HG03103 (cell line): ENCODE measurements at regions not wholly inside any gene's neighbourhood (a gene's known extent, or its start where the extent isn't known, plus 50 kb on each side); places are given as distances from the start of the nearest gene placed in this dataset.
"Not testable (repeated sequence)": the region's sequence is repeated elsewhere in the genome, so short reads cannot be mapped to it uniquely, and the experiment has no call there.

Source experiments
- ATAC-seq: cut with Tn5 transposase; IDR thresholded peaks from one replicate; pipeline ENCODE4 v1.9.1; 2021; ENCODE audit warnings: low read depth; ENCODE audit not compliant: unreplicated experiment

DNA sequence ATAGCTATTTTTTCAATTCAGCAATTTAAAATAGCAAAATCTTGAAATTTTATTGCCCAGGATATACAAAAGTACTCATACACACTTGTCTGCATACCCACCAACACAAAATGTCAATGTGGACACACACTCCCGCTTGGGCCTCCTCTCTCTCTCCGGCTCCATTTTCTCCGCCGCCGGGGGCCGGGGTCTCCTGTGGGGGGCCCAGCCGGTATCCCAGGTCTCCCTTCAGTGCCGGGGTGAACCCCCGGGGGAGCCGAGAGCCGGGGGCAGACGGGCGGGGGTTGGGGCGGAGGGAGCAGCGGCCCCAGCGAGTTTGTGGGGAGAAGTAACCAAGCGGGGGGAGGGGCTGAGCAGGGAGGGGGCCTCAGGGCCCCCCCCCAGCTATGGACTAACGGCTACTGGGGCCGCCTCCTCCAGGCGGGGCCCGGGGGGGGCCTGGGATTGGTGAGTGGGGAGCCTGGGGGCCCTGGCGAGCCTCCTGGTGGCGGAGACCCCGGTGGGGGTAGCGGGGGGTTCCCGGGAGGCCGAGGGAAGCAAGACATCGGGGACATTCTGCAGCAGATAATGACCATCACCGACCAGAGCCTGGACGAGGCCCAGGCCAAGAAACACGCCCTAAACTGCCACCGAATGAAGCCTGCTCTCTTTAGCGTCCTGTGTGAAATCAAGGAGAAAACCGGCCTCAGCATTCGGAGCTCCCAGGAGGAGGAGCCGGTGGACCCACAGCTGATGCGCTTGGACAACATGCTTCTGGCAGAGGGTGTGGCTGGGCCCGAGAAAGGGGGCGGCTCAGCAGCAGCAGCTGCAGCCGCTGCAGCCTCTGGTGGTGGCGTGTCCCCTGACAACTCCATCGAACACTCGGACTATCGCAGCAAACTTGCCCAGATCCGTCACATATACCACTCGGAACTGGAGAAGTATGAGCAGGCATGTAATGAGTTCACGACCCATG, 56.6 kb downstream of the CHST2 start:
- ATAC-seq: not testable (repeated sequence)

DNA sequence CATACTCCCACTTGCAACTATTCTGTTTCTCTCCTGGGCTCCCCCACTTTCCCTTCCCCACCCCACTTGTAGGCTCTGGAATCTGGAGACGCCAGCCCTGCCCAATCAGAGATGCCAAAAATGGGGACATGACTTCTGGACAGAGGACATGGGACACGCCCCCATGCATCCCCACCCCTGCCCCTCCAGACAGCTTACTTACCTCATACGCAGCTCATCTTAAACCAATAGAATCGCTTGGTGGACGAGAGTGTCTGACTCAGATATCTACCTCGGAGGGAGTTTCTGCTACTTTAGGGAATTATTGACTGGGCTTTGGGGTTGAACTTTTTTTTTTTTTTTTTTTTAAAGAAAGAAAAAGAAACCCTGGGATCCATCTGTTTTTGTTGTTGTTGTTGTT, 58.4 kb downstream of the CHST2 start:
- not testable (repeated sequence) for ATAC-seq

DNA sequence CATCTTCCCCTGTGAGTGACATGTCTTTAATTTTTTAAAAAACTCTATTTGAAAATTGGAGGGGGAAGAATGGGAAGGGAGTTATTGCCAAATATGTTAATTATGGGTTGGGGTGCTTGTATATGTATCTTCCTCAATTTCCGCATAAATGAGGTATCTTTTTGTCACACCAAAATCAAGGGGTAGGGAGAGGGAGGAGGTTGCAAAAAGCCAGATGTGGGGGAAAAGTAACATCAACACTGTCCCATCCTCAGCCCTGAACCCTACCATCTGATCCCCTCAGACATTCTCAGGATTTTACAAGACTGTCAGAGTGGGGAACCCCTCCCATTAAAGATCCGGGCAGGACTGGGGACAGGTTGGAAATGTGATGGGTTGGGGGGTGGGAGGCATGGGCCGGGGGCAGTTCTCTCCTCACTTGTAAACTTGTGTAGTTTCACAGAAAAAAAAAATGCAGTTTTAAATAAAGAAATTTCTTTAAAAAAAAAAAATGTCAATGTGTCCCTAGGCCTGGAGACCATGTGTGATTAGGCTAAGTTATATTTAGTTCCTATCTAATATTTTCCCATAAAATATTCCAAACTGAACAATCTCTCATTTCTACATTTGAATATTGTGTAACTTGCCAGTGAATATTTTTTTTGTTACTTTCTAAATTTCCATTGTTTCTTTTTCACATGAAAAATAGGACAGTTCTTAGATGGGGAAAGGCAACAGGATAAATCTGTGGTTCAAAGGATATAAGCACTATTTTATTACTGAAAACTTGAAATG, 59.4 kb downstream of the CHST2 start:
- ATAC-seq: not testable (repeated sequence)

DNA sequence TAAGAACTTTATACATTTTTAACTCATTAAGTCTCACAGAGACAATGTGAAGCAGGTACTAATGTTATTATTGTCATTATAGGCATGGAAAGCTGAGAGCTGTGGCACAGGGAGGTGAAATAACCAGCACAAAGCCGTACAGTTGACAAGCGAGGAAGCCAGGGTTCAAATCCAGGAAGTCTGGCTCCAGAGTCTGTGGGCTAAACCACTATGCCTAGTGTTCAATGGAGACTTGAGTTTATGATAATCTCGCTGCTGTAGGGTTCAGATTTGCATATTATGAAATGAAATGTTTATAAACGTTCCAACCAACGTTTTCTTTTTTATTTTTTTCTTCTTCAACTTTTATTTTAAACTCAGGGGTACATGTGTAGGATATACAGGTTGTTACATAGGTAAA, 60.0 kb downstream of the CHST2 start:
- ATAC-seq: no peak

DNA sequence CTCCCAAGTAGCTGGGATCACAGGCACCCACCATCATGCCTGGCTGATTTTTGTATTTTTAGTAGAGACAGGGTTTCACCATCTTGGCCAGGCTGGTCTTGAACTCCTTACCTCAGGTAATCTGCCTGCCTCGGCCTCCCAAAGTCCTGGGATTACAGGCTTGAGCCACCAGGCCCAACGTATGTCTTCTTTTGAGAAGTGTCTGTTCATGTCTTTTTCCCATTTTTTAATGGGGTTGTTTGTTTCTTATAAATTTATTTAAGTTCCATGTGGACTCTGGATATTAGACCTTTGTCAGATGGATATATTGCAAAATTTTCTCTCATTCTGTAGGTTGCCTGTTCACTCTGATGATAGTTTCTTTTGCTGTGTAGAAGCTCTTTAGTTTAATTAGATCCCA, 61.3 kb downstream of the CHST2 start:
- ATAC-seq: not testable (repeated sequence)

DNA sequence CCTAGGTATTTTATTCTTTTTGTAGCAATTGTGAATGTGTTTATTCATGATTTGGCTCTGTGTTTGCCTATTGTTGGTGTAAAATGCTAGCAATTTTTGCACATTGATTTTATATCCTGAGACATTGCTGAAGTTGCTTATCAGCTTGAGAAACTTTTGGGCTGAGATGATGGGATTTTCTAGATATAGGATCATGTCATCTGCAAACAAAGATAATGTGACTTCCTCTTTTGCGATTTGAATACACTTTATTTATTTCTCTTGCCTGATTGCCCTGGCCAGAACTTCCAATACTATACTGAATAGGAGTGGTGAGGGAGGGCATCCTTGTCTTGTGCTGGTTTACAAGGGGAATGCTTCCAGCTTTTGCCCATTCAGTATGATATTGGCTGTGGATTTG, 62.4 kb downstream of the CHST2 start:
- ATAC-seq: not testable (repeated sequence)

DNA sequence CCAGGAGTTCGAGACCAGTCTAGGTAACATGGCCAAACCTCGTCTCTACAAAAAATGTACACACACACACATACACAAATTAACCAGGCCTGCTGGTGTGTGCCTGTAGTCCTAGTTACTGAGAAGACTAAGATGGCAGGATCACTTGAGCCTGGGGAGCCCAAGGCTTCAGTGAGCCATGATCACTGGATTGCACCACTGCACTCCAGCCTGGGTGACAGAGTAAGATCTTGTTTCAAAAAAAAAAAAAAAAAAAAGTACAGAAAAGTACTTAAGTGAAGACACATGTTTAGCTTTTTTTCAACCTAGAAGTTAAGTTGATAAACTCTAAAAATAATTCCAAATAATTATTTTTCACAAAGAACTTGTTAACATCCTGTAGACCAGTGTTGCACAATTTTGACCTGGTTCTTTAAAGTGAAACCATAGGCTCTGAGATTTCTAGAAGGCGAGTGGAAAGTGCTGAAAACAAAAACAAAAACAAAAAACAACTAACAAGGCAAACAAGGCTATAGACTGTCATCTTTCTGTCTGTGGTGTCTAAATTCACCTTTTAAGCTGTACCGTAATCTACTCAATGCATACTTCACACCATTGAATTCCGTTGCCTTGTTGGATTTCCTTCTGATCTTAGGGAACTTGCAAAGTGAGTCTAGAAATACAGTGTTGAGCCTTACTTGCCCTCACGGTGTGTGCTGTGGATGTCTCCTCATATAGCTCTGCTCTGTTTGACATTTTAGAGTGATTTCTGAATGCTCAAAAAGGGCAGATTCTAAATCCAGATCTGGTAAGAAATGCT, 63.5 kb downstream of the CHST2 start:
- ATAC-seq: no peak

DNA sequence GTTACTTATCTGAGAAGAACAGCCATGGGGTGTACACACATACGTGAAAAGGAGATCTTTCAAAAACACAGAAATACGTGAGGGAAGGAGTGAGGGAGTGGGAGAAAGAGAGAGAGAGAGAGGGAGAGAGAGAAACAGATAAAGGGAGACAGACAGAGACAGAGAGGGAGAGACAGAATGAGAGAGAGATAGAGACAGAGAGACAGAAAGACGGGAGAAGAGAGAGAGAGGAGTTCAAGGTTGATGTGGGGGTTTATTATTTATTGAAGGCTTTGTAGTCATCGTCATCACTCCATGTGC, 64.0 kb downstream of the CHST2 start:
- no peak for ATAC-seq

DNA sequence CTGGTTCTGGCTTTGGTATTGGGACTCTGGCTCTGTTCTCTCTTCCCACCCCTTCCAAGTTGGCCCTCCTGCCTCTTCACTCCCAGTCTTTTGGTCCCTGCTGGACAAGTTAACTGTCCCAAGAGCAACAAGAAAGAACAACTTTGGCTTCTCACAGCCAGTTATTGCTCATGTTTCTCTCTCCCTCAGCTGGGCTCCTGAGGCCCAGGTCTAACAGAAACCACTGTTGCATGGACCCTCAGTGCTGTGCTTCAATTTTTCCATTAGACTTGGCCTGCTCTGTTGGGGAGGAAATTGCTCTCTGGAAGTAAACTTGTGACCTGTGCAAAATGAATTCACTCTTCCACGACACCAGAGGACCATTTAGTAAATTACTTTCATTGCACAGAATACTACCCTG, 64.5 kb downstream of the CHST2 start:
- no peak for ATAC-seq

DNA sequence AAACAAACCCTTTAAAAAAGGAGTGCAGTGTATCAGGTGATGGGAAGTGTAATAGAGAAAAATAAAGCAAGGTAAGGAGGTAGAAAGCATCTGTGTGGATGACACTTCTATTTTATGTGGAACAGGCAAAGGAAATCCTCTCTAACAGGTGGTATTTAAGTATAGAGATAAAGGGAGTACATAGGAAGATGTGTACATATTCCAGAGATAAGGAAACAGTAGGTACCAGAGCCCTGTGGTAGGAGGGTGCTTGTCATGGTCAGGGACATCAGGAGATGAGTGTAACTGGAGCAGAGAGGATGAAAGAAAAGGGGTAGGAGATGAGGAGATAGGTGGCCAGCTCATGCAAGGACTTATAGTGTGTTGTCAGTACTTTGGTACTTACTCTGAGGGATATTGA, 65.8 kb downstream of the CHST2 start:
- no peak for ATAC-seq

DNA sequence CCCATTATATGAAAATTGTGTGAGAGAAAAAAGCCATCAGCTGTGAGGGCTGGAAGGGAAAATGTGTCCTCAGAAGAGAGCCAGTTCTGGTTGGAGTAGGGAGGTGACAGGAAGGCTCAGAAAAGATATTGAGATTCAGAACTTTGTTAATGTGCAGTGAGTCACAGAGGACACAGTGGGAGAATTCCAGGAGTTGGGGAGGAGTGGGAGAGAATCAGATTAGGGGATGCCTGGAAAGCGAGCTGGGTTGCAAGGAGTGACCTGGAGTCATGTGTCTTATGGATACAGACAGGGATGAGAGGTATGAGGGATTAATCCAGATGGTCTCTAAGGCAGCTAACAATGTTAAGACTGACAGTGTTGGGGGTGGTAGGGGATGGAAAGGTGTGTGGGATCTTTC, 67.5 kb downstream of the CHST2 start:
- no peak for ATAC-seq

DNA sequence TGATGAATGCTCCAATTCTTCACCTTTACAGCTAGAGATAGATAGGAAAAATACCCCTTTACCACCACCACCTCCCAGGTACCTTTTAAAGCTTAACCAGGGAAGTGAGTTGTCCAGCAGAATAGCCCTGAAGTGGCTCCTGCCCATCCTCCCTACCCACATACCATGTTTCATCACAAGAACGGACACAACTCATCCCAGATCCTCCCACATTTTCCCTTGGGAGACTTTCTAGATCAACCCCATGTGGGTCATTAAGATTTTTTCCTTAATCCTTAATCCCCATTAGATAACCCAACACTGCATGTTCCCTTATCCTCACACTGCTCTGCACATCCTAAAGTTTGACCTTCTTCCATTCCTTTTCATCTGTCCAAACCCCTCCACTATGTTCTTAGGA, 69.3 kb downstream of the CHST2 start:
- no peak for ATAC-seq

DNA sequence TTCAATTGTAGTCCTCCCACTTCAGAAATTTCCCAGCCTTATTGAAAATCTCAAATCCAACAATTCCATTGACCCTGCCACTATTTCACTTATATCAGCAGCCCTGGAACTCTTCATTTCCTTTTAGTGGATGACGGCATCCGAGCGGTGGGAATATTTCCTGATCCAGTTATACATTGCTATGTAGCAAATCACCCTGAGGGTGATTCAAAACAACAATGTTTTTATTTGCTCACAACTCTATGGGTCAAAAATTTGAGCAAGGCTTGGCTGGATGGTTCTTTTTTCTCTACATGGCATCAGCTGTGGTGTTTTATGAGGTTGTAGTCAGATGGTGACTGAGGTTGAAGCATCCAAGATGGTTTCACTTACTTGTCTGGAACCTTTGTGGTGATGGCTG, 70.5 kb downstream of the CHST2 start:
- ATAC-seq: no peak

DNA sequence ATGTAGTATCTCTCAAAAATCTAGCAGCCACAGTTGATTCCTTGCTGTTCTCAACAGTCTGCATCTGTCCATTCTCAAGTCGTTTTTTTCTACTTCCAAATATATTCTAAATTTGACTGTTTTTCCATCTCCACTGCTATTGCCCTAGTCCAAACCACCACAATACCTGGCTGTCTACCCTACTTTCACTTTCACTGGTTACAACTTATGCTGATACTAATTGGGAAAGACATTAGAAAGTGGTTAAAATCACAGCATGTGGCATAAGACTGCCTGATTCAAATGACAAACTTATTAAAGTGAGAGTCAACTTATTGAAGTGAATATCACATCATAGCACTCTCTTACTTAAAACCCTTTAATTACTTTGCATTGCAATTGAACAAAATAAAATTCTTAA, 72.6 kb downstream of the CHST2 start:
- no peak for ATAC-seq

DNA sequence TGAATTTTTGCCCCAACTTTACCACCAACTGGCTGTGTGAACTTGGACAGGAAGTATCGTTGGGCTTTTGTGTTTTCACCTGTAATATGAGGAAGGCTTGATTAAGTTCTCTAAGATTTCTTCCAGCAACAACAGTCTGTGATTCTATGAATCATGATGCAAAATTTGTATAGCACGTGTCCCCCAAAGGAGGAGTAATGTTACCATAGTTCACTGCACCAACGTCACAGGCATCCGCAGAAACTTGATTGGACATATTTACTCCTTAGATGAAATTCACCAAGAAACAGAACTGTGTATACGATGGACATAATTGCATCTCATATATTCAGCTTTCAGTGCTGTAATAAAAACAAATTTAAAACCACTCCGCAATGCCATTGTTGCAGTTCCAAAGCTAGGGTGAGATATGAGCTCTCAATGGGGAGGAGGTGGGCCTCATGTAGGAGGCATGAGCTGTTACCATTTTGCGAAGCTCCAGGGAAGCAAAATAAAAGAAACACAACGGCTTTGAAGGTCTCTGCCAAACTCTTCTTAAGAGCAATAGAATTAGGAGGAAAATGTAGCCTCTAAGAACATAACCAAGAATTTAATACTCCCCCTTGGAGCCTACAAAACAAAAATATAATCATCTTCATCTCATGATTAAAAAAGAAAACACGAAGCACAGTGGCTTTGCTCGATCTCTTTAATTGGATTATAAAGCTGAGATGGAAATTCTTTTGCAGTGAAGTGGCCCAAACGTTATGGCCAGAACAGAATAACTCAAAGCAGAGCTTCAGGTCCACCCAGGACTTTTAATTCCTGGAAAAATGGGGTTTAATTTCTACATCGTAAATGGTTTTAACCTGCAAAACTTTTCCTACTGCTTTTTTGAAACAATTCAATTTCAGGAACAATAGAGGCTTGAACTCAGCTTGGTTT, 80.7 kb downstream of the CHST2 start:
- no peak for ATAC-seq

DNA sequence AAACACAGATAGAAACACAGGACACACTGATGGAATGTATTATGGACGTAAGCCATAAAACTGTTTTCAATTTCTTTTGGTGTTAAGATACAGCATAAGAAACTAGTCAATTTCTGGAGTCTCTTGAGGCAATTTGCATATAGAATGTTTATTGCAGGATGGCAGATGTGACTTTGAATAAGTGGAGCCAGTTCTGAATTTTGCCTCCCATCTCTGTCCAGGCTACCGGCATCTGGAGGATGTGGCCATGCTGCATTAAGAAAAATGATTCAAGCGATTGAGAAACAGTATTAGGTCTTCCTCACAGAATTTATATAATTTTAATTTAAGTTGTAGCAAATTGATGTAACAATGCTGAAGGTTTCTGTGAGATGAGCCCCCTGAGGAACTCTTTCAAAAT, 81.5 kb downstream of the CHST2 start:
- ATAC-seq: no peak

DNA sequence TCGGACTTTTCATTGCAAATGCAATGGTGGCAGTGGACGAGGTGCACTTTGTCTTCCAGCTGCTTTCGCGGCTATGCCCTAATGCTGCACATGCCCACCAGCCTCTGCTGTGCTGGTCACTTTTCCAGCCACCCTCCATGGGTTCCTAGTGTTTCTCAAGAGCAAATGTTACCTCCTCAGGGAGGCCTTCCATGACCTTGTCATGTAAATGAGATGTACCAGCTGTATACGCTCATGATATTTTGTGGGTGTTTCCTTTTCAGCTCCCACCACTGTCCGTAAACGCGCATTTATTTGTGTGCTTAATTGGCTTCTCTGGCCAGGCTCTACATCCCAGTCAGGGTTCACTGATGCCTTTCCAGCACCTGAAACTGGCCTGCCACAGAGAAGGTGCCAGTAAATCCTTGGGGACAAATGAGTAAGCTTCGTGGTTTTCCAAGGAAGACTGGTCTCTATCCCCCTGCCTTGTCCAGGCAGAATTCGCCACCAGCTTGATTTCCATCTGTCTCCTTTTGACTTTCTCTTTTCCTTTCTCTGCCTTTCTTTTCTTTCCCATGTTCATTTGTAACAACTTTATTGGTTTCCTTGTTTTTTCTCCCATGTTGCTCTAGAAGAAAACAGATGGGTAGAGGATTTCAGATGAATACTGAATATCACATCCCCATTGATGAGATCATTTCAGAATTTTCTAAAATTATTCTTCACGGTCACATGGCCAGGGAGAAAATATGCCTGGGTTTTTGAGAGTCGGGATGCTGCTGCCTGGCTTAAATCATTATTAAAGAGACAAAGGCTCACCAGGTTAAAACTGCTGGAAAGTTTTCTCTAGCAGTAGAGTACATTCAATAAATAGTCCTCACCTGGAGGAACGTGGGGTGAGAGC, 82.5 kb downstream of the CHST2 start:
- no peak for ATAC-seq

DNA sequence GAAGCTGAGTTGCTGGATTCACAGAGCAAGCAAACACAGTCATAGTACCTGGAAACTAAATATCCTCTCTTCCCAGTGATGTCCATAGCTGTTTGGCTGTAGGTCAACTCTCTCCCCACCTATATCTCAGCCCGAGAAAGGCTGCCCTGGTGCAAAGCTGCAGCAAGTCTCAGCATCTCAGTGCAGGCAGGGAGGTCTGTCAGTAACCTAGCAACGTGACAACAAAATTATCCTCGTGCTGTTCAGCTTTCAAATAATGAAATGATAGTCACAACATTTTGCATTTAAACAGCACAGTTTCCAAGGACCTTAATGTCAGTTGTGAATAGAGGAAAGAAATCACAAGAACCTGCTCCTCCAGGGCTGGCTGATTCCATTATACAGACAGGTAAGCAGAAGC, 83.6 kb downstream of the CHST2 start:
- ATAC-seq: no peak

DNA sequence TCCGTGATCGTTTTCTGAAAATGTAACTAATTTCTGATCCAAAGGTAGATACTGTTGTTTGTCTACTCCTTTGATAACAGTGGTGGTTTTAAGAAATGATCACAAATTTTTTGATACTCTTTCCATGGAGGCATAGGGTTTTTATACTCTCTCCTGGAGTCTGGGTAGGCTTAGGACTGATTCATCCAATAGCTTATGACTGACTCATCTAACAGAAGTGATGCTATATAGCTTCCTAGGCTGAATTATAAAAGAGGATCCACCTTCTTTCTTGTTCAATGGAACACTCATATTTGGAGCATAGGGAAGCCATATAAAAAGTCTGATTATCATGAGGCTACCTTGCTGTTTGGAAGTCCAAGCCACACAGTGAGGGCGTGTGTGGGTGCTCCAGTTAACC, 84.3 kb downstream of the CHST2 start:
- ATAC-seq: no peak
